GM03348 (cell line): ENCODE measurements at regions not wholly inside any gene's neighbourhood (a gene's known extent, or its start where the extent isn't known, plus 50 kb on each side); places are given as distances from the start of the nearest gene placed in this dataset.

ENCODE experiments used
- DNase-seq: peaks from one replicate; pipeline ENCODE4 v3.0.0; 2012; ENCODE audit warnings: low spot score

DNA sequence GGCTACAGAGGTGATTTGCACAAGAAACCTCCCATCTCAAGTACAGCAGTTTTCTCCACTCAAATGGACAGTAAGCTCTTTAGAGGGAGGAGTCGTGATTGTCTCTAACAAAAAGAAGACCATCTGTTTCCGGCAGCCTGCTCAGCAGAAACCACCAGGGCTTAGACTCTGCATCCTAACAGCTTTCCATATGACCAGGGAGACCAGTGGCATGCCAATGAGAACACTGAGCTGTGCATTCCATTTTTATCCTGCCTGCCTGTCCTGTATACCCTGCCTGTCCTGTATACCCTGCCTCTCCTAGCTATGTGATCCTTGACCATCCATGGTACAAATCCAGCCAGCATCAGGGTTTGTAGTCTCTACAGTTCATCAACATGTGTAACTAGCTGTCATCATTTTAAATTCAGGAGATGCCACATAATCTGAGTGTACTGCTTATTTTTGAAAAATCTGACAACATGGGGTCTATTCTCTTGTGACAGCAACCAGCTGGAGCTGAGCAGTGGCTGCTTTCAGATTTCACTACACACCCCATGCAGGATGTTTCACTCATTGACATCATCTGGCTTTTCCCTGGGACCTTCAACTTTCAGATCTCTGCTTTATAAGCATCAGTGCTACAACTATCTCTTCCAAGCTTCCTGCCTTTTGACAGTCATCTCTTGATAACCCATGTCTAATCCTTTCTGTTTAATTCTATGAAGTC lies 50.5 kb upstream of the POU2AF2 start:
- no peak for DNase-seq

DNA sequence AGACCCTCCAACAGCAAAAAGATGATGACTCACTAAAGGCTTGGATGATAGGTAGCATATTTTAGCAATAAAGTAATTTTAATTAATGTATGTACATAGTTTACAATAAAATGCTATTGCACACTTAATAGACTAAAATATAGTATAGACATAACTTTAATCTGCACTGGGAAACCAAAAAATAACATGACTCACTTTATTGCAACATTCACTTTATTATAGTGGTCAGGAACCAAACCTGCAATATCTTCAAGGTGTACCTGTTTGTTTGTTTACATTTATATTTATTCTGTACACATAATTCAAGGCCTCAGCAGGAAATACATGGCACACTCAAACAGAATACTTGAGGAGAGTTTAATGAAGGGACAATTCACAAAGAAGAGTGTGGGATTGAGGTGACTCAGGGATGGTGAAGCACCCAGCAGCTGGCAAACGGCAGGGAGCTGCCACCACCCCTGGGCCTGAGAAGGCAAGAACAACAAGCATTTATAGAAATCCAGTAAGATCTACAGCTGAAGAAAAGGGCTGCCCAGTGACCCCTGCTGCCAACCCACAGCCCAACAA lies 51.5 kb upstream of the POU2AF2 start:
- DNase-seq = no peak

DNA sequence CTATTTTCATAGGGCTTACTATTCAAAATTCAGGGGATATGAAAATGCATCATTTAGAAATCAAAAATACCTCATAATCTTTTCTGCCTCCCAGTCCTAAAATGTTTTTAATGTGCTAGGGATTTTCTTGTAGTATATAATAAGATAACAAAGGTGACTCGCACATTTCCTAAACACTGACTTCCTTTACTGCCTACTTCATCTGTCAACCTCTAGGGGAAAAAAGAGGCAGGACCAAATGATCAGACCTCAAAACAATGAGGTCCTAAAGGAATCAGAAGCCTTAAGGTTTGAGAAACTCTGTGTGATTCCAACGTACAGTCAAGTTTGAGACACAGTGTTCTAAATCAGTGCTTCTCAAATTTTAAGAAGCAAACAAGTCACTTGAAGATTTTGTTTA lies 56.1 kb upstream of the POU2AF2 start:
- DNase-seq = no peak

DNA sequence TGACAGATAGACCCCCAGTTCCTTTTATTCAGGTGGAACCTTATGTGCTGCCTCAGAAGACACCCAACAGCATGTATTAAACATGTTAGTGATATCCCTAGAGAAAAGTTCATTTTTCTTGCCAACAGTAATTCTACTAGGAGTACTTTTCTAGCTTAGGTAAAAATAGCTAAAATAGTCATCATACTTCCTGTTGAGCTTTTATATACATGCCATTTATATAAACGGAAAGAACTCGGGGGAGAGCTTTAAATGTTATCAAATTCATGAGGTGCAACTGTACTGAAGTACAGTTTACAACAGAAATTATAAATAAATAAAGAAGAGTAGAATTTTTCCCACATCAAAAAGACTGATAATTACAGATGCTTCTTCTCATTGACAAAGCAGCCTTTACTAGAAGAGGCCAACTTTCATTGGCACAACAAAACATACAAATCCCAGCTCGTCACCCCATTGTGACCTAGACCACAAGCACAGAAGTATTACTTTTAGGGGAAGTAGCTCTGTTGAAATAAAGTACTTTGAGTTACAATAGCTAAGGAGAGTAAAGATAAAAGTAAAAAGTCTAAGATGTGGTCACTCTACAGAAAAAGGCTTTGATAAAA lies 59.1 kb upstream of the POU2AF2 start:
- no peak for DNase-seq

DNA sequence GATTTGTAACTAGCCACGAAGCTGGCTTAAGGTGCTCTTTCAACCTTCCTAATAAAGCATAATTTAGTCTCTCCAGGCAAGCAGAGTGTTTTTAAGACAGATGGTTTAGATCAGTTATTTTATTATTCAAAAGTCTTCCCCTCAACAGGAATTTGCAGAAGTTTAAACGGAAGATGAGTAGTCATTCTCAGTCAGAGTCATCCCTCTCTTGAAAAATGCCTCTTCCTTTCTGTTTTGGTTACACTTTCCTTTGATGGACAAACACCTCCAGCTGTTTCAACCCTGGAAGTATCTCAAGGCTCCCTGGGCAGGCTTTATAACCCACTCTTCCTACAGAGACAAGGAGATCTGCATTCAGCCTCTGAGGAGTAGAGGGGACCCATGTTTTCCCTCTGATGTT lies 60.3 kb upstream of the POU2AF2 start:
- peak; percentile 40 for DNase-seq

DNA sequence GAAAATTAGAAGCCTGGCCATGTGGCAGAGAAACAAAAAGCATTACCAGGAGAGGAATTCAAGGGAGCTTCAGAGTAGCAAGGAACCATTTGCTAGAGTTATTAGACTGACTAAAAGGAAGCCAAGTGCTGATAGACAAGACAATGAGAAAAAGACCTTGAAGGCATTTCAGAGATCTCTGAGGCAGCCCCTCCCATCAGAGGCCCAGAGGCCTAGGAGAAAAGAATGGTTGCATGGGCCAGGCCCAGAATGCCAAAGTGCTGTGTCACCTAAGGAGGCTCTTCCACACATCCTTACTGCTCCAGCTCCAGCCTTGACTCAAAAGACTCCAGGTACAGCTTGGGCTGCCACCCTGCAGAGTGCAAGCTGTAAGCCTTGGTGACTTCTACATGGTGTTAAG lies 61.8 kb upstream of the POU2AF2 start:
- peak; percentile 31 for DNase-seq

DNA sequence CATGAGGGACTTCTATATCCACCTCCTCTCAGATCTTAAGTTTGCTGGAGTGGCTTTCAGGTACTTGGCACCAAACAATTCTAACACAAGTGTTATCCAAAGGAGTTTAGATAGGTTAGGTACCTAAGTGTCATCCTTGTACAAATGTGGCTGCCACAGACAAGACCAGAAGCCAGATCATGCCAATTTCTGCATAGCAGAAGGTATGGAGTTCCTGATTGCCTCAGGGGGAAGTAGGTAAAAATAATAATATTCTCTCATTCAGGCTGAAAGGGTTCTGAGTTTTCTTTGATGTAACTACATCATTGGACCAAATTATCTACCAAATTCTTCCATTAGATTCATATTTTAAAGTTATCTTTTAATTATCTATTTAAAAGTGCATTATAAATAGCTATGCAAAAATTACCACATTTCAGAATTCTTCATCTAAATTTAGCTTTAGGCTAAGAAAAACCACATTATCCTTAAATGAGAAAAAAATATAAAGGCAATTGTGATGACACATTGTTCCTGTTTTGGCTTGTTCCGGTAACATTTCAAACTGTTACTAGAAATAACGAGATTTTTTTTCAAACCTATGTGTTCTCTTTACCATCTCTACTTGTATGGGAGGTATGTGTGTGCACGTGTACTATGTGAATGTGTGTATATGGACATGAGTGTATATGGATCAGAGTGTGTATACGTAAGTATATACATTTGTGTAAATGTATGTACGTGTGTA lies 66.2 kb upstream of the POU2AF2 start:
- no peak for DNase-seq

DNA sequence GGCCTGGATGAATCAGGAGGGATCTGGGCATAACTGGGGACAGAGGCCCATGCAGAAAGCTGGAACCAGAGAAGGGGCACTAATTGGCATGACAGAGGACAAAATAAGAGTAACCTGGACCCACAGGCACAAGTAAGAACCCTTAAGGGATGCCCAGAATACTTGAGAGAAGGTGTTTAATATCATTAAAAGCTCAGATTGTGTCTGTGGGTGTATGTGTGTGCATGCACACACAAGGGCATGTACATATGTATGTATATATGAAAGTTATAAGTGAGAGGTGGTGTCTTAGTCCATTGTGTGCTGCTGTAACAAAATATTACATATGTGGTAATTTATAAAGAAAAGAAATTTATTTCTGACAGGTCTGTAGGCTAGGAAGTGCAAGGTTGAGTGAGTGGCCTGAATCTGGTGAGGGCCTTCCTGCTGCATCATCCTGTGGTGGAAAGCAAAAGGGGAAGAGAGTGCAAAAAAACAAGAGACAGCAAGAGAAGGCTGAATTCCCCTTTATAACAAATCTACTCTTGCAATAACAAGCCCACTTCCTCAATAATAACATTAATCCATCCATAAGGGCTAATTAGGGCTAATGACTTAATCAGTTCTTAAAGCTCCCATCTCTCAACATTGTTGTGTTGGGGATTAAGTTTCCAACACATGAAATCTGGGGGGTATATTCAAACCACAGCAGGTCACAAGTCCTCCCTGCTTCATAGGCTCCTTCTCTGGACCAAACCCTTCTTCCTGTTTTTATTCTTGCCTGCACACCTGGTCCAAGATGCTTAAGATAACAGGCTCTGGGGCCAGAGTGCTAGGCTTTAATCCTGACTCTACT lies 68.3 kb upstream of the POU2AF2 start:
- DNase-seq = no peak

DNA sequence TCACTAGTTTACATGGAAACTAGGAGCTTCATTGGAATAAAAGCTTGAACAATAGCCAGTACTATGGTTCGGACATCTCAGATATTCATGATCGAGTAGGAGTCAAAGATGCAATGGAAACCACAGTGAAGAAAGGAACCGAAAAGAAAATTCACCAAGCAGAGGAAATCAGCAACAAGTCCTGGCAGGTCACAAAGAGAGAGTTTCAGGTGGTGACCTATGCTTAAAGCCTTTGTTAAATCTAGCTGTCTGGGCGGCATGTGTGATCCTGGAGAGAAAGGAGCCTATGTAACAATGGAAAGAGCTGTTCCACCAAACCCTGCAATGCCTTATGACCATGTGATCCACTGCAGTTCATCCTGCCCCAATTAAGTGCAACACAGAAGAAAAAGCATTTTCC lies 68.9 kb upstream of the POU2AF2 start:
- DNase-seq = no peak

DNA sequence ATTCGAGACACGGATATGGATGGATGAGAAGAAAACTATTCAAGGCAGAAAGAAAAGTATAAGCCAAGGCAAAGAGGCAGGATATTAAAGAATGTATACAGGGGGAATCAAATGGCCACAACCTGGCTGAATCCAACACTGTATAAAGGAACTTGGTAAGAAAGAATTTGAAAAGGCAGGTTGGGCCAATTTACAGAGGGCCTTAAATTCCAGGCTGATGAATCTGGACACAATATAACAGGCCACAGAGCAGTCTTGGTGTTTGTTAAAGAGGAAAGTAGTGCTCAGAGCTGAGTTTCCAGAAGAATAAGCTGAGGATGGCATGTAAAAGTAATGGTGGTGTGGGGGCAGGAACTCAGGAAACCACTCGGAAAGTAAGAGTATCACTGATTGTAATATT lies 72.3 kb upstream of the POU2AF2 start:
- DNase-seq = no peak

DNA sequence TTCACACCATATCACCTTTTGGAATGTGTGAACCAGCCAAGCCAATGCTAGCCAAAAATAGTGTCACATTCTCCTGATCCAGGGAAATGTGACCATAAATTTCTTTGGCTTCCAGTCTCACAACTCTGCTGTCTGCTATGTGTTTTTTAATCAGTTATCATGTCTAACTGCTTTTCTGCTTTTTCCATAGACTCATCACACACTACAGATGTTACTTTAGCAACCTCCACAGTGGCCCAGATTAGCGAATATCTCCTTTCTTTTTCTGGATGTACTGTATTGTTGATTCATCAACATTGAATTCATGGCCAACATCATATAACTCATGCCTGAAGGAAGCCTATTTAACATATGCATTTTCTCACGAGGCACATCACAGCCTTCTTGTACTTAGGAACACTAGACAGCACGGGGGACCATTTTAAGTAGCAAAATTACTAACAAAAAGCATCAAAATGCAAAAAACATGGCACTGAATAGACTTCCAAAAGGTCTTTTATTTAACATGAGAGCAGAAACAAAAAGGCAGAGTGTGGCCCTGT lies 73.1 kb upstream of the POU2AF2 start:
- no peak for DNase-seq

DNA sequence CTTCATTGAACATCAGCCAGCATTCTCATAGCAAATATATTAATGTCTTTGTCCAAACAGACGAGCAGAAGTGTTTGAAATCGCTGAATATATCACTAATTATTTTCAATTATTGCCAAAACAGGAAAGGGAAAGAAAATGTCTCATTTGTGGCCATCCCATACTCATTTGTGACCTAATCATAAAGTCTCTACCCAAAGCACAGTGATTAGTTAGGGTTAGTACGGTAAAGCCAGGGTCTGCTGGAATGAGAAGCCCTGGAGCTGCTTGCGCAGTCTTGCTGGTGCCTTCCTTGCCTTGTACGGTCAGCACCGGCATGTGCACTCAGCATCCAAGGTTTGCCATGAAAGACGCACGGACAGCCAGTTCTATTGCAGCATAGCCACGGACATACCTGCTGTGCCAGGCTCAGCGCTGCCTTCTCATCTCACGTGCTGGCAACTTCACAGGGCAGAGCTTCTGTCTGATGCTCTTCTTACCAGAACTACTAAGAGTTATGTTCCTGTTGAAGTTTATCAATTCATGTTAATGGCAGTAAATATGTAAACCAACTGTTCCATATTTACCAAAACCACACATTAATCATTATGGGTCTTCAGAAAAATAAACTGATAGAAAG lies 74.7 kb upstream of the POU2AF2 start:
- DNase-seq = no peak

DNA sequence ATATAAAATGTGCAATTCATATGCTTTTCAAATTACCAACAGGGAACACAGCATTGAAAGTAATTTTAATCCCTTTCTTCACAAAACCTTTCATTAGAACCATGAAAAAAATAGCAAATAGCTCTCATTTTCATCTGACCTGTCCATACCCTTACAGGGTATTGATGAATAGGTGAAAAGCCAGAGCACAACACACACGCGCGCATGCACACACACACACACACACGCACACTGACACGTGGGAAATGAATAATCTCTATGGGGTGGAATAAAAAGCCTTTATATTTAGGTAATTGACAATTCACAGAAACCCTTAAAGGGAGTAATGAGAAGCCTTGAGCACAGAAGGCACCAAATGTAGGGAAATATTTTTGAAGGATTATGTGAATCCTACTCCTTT lies 76.2 kb upstream of the POU2AF2 start:
- no peak for DNase-seq

DNA sequence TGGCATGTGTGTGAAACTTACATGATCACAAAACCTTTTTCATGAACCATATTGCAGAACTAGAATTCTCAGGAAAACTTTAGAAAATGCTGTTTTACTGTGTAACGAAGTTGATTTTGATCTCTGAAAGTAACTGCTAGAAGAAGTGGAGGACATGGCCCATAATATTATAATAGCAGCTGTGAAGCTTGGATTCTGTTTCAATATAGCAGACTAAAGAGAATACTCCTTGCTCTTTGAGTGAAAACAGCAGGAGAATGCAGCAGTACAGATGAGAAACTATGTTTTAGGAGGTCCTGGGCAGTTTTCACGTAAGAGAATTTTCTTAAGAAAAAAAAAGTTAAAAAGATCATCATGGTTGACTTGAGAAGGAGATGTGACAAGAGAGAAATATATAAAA lies 76.7 kb upstream of the POU2AF2 start:
- DNase-seq = no peak

DNA sequence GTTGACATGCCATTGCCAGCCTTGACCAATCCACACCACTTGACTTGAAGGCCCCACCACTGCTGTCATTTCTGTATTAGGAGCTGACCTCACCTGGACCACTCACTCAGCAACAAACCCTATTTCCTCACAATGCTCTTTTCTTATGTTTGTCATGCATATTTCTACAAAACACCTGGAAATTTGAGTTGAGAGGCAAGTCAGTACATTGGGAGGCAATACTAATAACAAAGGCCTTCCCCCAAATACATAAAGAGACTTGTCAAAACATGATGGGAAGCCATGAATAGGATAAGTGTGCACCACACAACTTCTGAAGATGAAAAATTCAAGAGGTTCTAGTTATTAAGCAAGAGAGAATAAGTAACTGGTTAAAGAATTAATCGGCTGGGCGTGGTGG lies 77.9 kb upstream of the POU2AF2 start:
- no peak for DNase-seq

DNA sequence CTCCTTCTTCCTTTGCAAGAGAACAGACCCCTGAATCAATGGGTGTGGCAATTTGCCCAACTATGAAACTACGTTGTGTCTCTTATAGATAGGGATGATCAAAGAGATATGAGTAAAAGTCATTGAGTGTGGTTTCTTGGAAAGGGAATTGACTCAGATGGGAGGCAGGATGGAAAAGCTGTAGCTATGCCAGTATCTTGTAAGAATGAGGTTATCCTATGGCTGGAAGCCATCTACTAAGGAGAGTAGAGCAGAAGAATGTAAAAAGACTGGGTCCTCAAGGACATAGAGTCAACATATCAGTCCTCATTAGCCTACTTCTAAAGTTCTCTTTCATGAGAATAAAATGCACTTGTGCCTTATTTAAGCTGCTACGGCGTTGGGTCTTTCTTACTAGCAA lies 78.9 kb upstream of the POU2AF2 start:
- DNase-seq = no peak

DNA sequence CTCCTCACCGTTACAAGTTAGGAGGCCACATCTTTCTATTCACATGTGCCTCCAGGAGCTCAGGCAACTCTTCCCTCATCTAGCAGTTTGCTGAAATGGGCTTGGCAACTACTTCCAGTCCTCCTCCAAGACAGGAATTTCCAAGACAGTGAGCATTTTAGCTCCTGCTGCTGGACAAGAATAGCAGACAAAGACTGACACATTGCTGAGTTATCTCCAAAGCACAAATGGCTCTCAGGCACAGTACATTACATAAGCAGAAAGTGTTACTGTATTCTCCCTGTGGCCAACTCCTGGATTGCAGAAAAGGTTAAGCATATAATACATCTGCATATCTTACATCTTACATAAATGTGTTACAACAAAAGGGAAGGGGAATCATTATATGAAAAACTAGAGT lies 83.2 kb upstream of the POU2AF2 start:
- no peak for DNase-seq

DNA sequence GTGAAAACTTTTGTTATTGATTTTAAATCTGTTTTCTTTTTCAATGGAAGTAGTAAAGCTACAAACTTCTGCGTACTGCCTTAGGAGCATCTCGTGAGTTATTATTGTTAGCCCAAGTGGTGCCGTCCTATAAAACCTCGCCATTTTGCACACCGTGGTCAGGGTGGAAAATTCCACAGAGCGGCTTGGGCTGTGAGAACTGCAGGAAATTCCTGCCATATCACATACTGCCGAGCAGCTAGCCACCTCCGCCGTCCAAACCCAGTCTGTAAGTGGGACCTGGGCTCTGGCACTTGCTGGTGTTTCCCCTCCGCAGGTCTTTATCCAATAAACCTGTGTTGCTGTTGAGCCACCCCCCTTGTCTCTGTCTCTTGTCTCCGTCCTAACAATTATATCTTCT lies 88.0 kb upstream of the POU2AF2 start:
- no peak for DNase-seq

DNA sequence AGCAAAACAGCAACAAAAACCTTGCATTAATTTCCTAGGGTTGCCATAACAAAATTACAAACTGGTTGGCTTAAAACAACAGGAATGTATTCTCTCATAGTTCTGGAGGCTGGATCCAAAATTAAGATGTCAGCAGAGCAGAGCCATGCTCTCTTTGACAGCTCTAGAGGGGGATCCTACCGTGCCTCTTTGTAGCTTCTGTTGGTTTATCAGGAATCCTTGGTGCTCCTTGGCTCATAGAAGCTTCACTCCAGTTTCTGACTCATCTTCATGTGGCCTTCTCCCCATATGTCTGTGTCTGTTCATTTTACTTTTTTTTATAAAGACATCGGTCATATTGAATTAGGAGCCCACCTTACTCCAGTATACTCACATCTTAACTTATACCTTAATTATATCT lies 90.5 kb upstream of the POU2AF2 start:
- no peak for DNase-seq

DNA sequence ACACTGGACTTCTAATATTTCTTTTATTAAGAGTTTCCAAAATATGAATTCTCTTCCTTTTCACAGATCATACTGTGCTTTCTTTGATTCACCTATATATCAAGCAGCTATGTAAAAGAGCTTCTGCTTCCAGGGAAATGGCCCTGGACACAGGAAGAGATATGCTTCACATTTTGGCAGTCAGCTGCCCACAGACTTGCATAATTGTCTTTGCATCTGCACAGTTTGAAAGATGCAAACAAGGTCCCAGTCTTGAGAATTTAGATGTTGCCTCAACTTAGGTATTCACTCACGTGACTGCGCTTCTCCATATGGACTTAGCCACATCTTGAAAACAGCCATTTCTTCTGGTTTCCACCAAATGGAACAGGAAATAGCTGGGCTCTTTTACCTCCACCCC lies 92.3 kb upstream of the POU2AF2 start:
- no peak for DNase-seq

DNA sequence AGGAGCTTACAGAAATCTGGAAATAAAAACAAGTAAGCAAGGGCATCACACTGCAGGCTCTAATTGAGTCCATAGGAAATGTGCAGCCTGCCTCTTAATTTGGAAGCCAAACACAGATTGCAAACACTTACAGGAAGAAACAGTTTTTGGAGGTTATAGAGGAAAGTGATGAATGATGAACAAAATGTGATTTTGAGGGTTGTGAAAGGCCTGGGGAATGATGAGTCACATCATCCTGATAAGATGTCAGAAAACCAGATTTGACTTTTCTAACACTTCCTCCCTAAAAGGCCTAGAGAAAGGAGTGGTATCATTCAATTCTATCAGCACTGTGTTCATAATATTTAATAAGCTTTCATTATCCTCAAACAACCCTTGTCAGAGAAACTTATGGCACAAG lies 96.6 kb upstream of the POU2AF2 start:
- no peak for DNase-seq

DNA sequence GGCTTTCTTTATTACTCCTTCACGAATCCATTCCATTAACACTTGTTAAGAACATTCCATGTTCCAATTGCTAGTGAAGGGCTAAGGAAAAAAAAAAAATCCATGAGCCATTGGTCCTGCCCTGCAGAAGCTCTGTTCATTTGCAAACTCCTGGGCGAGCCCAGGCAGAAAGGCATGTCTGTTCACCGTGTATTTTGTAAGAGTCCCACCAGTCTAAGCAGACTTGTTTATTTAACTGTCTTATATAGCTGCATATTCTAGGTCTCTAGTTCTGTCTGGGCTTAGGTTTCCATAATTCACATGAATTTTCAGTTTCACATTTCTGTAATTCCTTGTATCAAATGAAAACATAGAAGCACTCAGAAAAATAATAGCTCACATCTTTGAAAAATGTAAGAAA lies 97.4 kb upstream of the POU2AF2 start:
- no peak for DNase-seq
